NCI-H446 treated with DMSO at 0.1 percent for 48 hours (cell line): ENCODE measurements at regions not wholly inside any gene's neighbourhood (a gene's known extent, or its start where the extent isn't known, plus 50 kb on each side); places are given as distances from the start of the nearest gene placed in this dataset.
A peak's percentile ranks its signal among the peaks of the same experiment; 100 is the strongest.
"Not testable (repeated sequence)": the region's sequence is repeated elsewhere in the genome, so short reads cannot be mapped to it uniquely, and the experiment has no call there.

Experiments used
- DNase-seq: peaks from one replicate; lab custom pipeline; 2025; lab: John Stamatoyannopoulos, UW

- DNase-seq, result no peak
Measured at GRCh38 chr14:45587142-45587541, 334.1 kb upstream of the MIS18BP1 start.

- DNase-seq, result no peak
Measured at GRCh38 chr14:45559626-45560025, 306.6 kb upstream of the MIS18BP1 start.

- DNase-seq, result no peak
Measured at GRCh38 chr14:45558183-45558582, 305.2 kb upstream of the MIS18BP1 start.

- DNase-seq, result no peak
Measured at GRCh38 chr14:45553981-45554380, 301.0 kb upstream of the MIS18BP1 start.

- DNase-seq, result not testable (repeated sequence)
Measured at GRCh38 chr14:45551240-45551820, 298.3 kb upstream of the MIS18BP1 start.

GRCh38 chr14:45531022-45531421 lies 278.0 kb upstream of the MIS18BP1 start:
- no peak for DNase-seq

- DNase-seq, result peak; percentile 23
Measured at GRCh38 chr14:45526715-45527549, 273.9 kb upstream of the MIS18BP1 start.

- DNase-seq, result no peak
Measured at GRCh38 chr14:45519766-45520165, 266.8 kb upstream of the MIS18BP1 start.

- DNase-seq, result no peak
Measured at GRCh38 chr14:45492876-45493275, 239.9 kb upstream of the MIS18BP1 start.

- no peak for DNase-seq
Measured at GRCh38 chr14:45491914-45492313, 238.9 kb upstream of the MIS18BP1 start.

GRCh38 chr14:45486599-45486998 lies 233.6 kb upstream of the MIS18BP1 start:
- DNase-seq, result no peak

GRCh38 chr14:45467023-45467422 lies 214.0 kb upstream of the MIS18BP1 start:
- DNase-seq, result no peak

- DNase-seq, result no peak
Measured at GRCh38 chr14:45434221-45434620, 181.2 kb upstream of the MIS18BP1 start.

GRCh38 chr14:45426685-45427282 lies 173.8 kb upstream of the MIS18BP1 start:
- DNase-seq, result peak; percentile 43

- DNase-seq, result no peak
Measured at GRCh38 chr14:45406942-45407341, 153.9 kb upstream of the MIS18BP1 start.

GRCh38 chr14:45400950-45401640 lies 148.1 kb upstream of the MIS18BP1 start:
- no peak for DNase-seq

GRCh38 chr14:45400509-45400908 lies 147.5 kb upstream of the MIS18BP1 start:
- DNase-seq, result no peak

GRCh38 chr14:45381091-45381490 lies 128.1 kb upstream of the MIS18BP1 start:
- no peak for DNase-seq

- DNase-seq, result no peak
Measured at GRCh38 chr14:45377166-45377565, 124.2 kb upstream of the MIS18BP1 start.

GRCh38 chr14:45373877-45374276 lies 120.9 kb upstream of the MIS18BP1 start:
- no peak for DNase-seq

- DNase-seq, result no peak
Measured at GRCh38 chr14:45364565-45365156, 111.7 kb upstream of the MIS18BP1 start.

- DNase-seq, result no peak
Measured at GRCh38 chr14:45362505-45362904, 109.5 kb upstream of the MIS18BP1 start.
